ENCODE measurements at regions not wholly inside any gene's neighbourhood (a gene's known extent, or its start where the extent isn't known, plus 50 kb on each side); places are given as distances from the start of the nearest gene placed in this dataset.
"Not testable (repeated sequence)": the region's sequence is repeated elsewhere in the genome, so short reads cannot be mapped to it uniquely, and the experiment has no call there.

DNA sequence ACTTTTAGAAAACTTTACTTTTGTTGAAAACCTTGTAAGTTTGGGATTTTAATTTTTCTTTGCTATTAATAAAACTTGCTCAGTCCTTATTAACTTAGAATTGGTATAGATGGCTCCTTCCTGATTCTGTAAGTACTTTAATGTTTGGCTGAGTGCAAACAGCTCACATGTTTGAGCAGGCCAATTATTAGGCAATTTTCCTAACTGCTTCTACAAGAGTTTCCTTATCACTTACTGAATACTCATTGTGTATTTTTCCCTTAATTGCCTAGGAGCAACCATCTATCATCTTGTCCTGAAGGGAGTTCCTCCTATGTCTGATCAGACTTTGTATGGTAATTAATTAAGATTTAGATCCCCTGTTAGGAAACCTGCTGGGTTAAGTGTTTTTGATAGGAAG is 521.4 kb downstream of the SLC6A15 start:
- H2BK12ac ChIP-seq (ENCODE audit: low read length); H2AK5ac ChIP-seq (ENCODE audit: low read depth, low read length); H2BK15ac ChIP-seq (ENCODE audit: low read length); H3K36me3 ChIP-seq (replicated peaks in 1 of 2; ENCODE audit: control insufficient read depth in 2 of 2, insufficient read depth in 2 of 2, low read length in 2 of 2); H3K4ac ChIP-seq (ENCODE audit: low read length); H4K8ac ChIP-seq (ENCODE audit: low read depth, low read length); H4K91ac ChIP-seq (ENCODE audit: low read depth, low read length, poor library complexity); H3K23ac ChIP-seq (ENCODE audit: low read depth, low read length, poor library complexity); H3K4me1 ChIP-seq (ENCODE audit: control insufficient read depth in 2 of 2, insufficient read depth in 1 of 2, low read depth in 1 of 2, low read length in 2 of 2); H3K4me2 ChIP-seq (ENCODE audit: insufficient read depth, low read length, poor library complexity, severe bottlenecking); H3K18ac ChIP-seq (ENCODE audit: low read length); H3K79me1 ChIP-seq (ENCODE audit: low read depth, low read length); H3K27ac ChIP-seq (replicated peaks; ENCODE audit: low read length); H2AFZ ChIP-seq (ENCODE audit: low read length); H3K14ac ChIP-seq (ENCODE audit: low read length); DNase-seq (ENCODE audit: low spot score); H3K4me3 ChIP-seq (ENCODE audit: low read length in 2 of 2); H3K9me3 ChIP-seq (replicated peaks in 1 of 2; ENCODE audit: control insufficient read depth in 2 of 2, insufficient read depth in 1 of 2, low read depth in 1 of 2, low read length in 2 of 2); H2BK5ac ChIP-seq (ENCODE audit: low read length); H3K27me3 ChIP-seq (ENCODE audit: control insufficient read depth in 3 of 3, insufficient read depth in 3 of 3, low read depth in 1 of 3, low read length in 3 of 3); H3K9ac ChIP-seq (ENCODE audit: low read depth, low read length, poor library complexity); H2BK120ac ChIP-seq (ENCODE audit: low read depth, low read length): not testable (repeated sequence)

DNA sequence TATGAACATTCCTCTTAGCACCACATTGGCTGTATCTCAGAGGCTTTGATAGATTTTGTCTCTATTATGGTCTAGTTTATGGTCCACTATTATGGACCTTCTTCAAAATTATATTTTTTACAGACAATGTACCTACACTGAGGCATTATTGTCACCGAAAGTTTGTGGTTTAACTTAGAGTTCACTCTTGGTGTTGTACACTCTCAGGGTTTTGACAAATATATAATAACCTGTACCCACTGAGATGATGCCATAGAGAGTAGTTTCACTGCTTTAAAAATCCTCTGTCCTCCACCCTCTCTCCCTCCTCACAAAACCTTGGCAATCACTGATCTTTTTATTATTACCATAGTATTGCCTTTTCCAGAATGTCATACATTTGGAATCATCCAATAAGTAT is 528.2 kb downstream of the SLC6A15 start:
- no peak overlapping the region for H2BK12ac ChIP-seq (ENCODE audit: low read length)
- H3K9me3 ChIP-seq (replicated peaks in 1 of 2; ENCODE audit: control insufficient read depth in 2 of 2, insufficient read depth in 1 of 2, low read depth in 1 of 2, low read length in 2 of 2), result no peaks in the 10 kb centered on the region
- H3K79me1 ChIP-seq (ENCODE audit: low read depth, low read length), result no peaks in the 10 kb centered on the region
- H3K4me3 ChIP-seq (ENCODE audit: low read length in 2 of 2), result no peak overlapping the region
- H2BK120ac ChIP-seq (ENCODE audit: low read depth, low read length), result no peak overlapping the region
- no peak overlapping the region for H4K91ac ChIP-seq (ENCODE audit: low read depth, low read length, poor library complexity)
- no peak overlapping the region for H3K18ac ChIP-seq (ENCODE audit: low read length)
- DNase-seq (ENCODE audit: low spot score), result no peak
- H2AFZ ChIP-seq (ENCODE audit: low read length), result no peak overlapping the region
- H2BK15ac ChIP-seq (ENCODE audit: low read length), result no peak overlapping the region
- H2BK5ac ChIP-seq (ENCODE audit: low read length), result no peak overlapping the region
- no peaks in the 10 kb centered on the region for H3K36me3 ChIP-seq (replicated peaks in 1 of 2; ENCODE audit: control insufficient read depth in 2 of 2, insufficient read depth in 2 of 2, low read length in 2 of 2)
- H3K14ac ChIP-seq (ENCODE audit: low read length), result no peak overlapping the region
- WGBS, 2 donors (ENCODE audit: extremely low coverage in 2 of 2, insufficient read length in 2 of 2, insufficient replicate concordance in 1 of 2), result no CpG with 5 or more reads among the region's 1 CpG
- no peak overlapping the region for H3K23ac ChIP-seq (ENCODE audit: low read depth, low read length, poor library complexity)
- no peak overlapping the region for H2AK5ac ChIP-seq (ENCODE audit: low read depth, low read length)
- no peak overlapping the region for H3K9ac ChIP-seq (ENCODE audit: low read depth, low read length, poor library complexity)
- no peaks in the 10 kb centered on the region for H3K27me3 ChIP-seq (ENCODE audit: control insufficient read depth in 3 of 3, insufficient read depth in 3 of 3, low read depth in 1 of 3, low read length in 3 of 3)
- H3K4ac ChIP-seq (ENCODE audit: low read length), result no peak overlapping the region
- no peak overlapping the region for H3K27ac ChIP-seq (replicated peaks; ENCODE audit: low read length)
- H3K4me2 ChIP-seq (ENCODE audit: insufficient read depth, low read length, poor library complexity, severe bottlenecking), result no peak overlapping the region
- H3K4me1 ChIP-seq (ENCODE audit: control insufficient read depth in 2 of 2, insufficient read depth in 1 of 2, low read depth in 1 of 2, low read length in 2 of 2), result no peaks in the 10 kb centered on the region
- no peak overlapping the region for H4K8ac ChIP-seq (ENCODE audit: low read depth, low read length)

DNA sequence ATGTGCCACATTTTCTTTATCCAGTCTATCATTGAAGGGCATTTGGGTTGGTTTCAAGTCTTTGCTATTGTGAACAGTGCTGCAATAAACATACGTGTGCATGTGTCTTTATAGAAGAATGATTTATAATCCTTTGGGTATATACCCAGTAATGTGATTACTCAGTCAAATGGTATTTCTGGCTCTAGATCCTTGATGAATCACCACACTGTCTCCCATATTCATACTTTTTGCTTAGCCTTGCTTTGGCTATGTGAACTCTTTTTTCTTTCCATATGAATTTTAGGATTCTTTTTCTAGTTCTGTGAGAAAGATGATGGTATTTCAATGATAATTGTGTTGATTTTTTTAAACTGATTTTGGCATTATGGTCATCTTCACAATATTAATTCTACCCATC is 530.1 kb downstream of the SLC6A15 start:
- H2BK5ac ChIP-seq (ENCODE audit: low read length); H3K4me1 ChIP-seq (ENCODE audit: control insufficient read depth in 2 of 2, insufficient read depth in 1 of 2, low read depth in 1 of 2, low read length in 2 of 2); H3K9ac ChIP-seq (ENCODE audit: low read depth, low read length, poor library complexity); H3K27me3 ChIP-seq (ENCODE audit: control insufficient read depth in 3 of 3, insufficient read depth in 3 of 3, low read depth in 1 of 3, low read length in 3 of 3); H2BK12ac ChIP-seq (ENCODE audit: low read length); H3K4me2 ChIP-seq (ENCODE audit: insufficient read depth, low read length, poor library complexity, severe bottlenecking); H3K36me3 ChIP-seq (replicated peaks in 1 of 2; ENCODE audit: control insufficient read depth in 2 of 2, insufficient read depth in 2 of 2, low read length in 2 of 2); H3K14ac ChIP-seq (ENCODE audit: low read length); H3K9me3 ChIP-seq (replicated peaks in 1 of 2; ENCODE audit: control insufficient read depth in 2 of 2, insufficient read depth in 1 of 2, low read depth in 1 of 2, low read length in 2 of 2); H2AK5ac ChIP-seq (ENCODE audit: low read depth, low read length); DNase-seq (ENCODE audit: low spot score); H4K91ac ChIP-seq (ENCODE audit: low read depth, low read length, poor library complexity); H2BK15ac ChIP-seq (ENCODE audit: low read length); H3K18ac ChIP-seq (ENCODE audit: low read length); H3K4ac ChIP-seq (ENCODE audit: low read length); H4K8ac ChIP-seq (ENCODE audit: low read depth, low read length); H3K79me1 ChIP-seq (ENCODE audit: low read depth, low read length); H2AFZ ChIP-seq (ENCODE audit: low read length); H3K23ac ChIP-seq (ENCODE audit: low read depth, low read length, poor library complexity); H3K4me3 ChIP-seq (ENCODE audit: low read length in 2 of 2); H2BK120ac ChIP-seq (ENCODE audit: low read depth, low read length); H3K27ac ChIP-seq (replicated peaks; ENCODE audit: low read length): not testable (repeated sequence)
- WGBS, 2 donors (ENCODE audit: extremely low coverage in 2 of 2, insufficient read length in 2 of 2, insufficient replicate concordance in 1 of 2), result no CpG with 5 or more reads among the region's 1 CpG

DNA sequence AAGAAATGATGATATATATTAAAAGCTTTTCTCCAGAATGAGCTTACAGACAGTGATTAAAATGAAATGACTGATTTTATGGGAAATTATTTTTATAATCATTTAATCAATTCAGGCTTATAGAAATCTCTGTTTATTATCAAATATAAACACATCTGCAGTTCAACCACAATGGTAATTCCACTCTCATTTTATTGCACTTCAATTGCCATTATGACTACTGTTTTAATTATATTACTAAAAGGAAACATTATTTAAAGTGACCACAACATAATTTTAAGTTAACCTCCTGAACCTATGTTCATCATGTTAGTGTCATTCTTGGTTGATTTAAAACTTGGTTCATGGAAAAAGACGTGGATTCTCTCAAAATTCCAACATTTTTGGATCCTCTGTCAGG is 536.3 kb downstream of the SLC6A15 start:
- H3K14ac ChIP-seq (ENCODE audit: low read length), result no peak overlapping the region
- H2BK120ac ChIP-seq (ENCODE audit: low read depth, low read length), result no peak overlapping the region
- no peaks in the 10 kb centered on the region for H3K4me1 ChIP-seq (ENCODE audit: control insufficient read depth in 2 of 2, insufficient read depth in 1 of 2, low read depth in 1 of 2, low read length in 2 of 2)
- H3K36me3 ChIP-seq (replicated peaks in 1 of 2; ENCODE audit: control insufficient read depth in 2 of 2, insufficient read depth in 2 of 2, low read length in 2 of 2), result no peaks in the 10 kb centered on the region
- no peak overlapping the region for H2AFZ ChIP-seq (ENCODE audit: low read length)
- no peak overlapping the region for H3K27ac ChIP-seq (replicated peaks; ENCODE audit: low read length)
- no peaks in the 10 kb centered on the region for H3K79me1 ChIP-seq (ENCODE audit: low read depth, low read length)
- no peak overlapping the region for H3K4me3 ChIP-seq (ENCODE audit: low read length in 2 of 2)
- H4K8ac ChIP-seq (ENCODE audit: low read depth, low read length), result no peak overlapping the region
- no peaks in the 10 kb centered on the region for H3K27me3 ChIP-seq (ENCODE audit: control insufficient read depth in 3 of 3, insufficient read depth in 3 of 3, low read depth in 1 of 3, low read length in 3 of 3)
- H2AK5ac ChIP-seq (ENCODE audit: low read depth, low read length), result no peak overlapping the region
- no peak overlapping the region for H3K23ac ChIP-seq (ENCODE audit: low read depth, low read length, poor library complexity)
- no peak overlapping the region for H2BK15ac ChIP-seq (ENCODE audit: low read length)
- H3K4ac ChIP-seq (ENCODE audit: low read length), result no peak overlapping the region
- no peak for DNase-seq (ENCODE audit: low spot score)
- H4K91ac ChIP-seq (ENCODE audit: low read depth, low read length, poor library complexity), result no peak overlapping the region
- no peaks in the 10 kb centered on the region for H3K9me3 ChIP-seq (replicated peaks in 1 of 2; ENCODE audit: control insufficient read depth in 2 of 2, insufficient read depth in 1 of 2, low read depth in 1 of 2, low read length in 2 of 2)
- no peak overlapping the region for H3K4me2 ChIP-seq (ENCODE audit: insufficient read depth, low read length, poor library complexity, severe bottlenecking)
- no peak overlapping the region for H3K9ac ChIP-seq (ENCODE audit: low read depth, low read length, poor library complexity)
- no peak overlapping the region for H2BK5ac ChIP-seq (ENCODE audit: low read length)
- no peak overlapping the region for H2BK12ac ChIP-seq (ENCODE audit: low read length)
- no peak overlapping the region for H3K18ac ChIP-seq (ENCODE audit: low read length)
- WGBS, 2 donors (ENCODE audit: extremely low coverage in 2 of 2, insufficient read length in 2 of 2, insufficient replicate concordance in 1 of 2), result no CpG with 5 or more reads among the region's 1 CpG

All from neuronal stem cell (in vitro differentiated cells).